B cell (primary cell): ENCODE measurements at regions not wholly inside any gene's neighbourhood (a gene's known extent, or its start where the extent isn't known, plus 50 kb on each side); places are given as distances from the start of the nearest gene placed in this dataset. TPM values are rescaled to one million over a fixed set of nuclear protein-coding genes. Genes with fewer than 3 reads are reported as not detected.

ENCODE experiments used
- ATAC-seq: fragments of 200-7000 bp; cut with Tn5 transposase; one replicate; pipeline ENCODE4 v1.10.0; 2021; ENCODE audit warnings: low read depth, mild to moderate bottlenecking, moderate number of reproducible peaks, moderate library complexity
- CTCF ChIA-PET: fragments of 350-600 bp; sonication (Branson Sonifier 250); formaldehyde crosslinking; loops from one replicate; lab custom pipeline; 2021; ENCODE audit warnings: antibody characterized with exemption, inconsistent platforms; lab: Charles Lee
- POLR2A ChIA-PET: fragments of 350-600 bp; sonication (Branson Sonifier 250); formaldehyde crosslinking; loops from one replicate; lab custom pipeline; 2021; ENCODE audit warnings: antibody characterized with exemption; lab: Charles Lee
- DNase-seq: peaks from one replicate; pipeline ENCODE4 v3.0.0; 2013
- H2AFZ ChIP-seq: 2 replicates; pipeline ENCODE4 v1.6.1; 2012; ENCODE audit warnings: mild to moderate bottlenecking, low read depth, low read length; ENCODE audit not compliant: insufficient read depth, poor library complexity, severe bottlenecking
- H3K27ac ChIP-seq, 2 donors: 1 replicate in 1 of 2; 2 replicates in 1 of 2; pipeline ENCODE4 v1.5.1; 2012 to 2013; ENCODE audit warnings: low read length in 2 of 2, mild to moderate bottlenecking in 2 of 2, moderate library complexity in 1 of 2
- H3K27me3 ChIP-seq, 4 experiments: fragments of 200-600 bp in 1 of 4; sonication (generic) in 1 of 4; replicated peaks in 1 of 4; 1 replicate in 2 of 4; 2 replicates in 2 of 4; pipeline versions ENCODE4 v1.6.1 to v1.7.0; 2013 to 2016; ENCODE audit warnings: low read length in 3 of 4, mild to moderate bottlenecking in 2 of 4, mixed read lengths in 1 of 4, moderate library complexity in 1 of 4; ENCODE audit not compliant: insufficient read depth in 4 of 4, control insufficient read depth in 3 of 4; ENCODE audit errors: control extremely low read depth in 1 of 4
- H3K36me3 ChIP-seq, 2 experiments: replicated peaks in 1 of 2; 1 replicate in 1 of 2; 2 replicates in 1 of 2; pipeline versions ENCODE4 v1.6.1 to v1.7.1; 2013; ENCODE audit warnings: low read length in 1 of 2; ENCODE audit not compliant: insufficient read depth in 2 of 2, control insufficient read depth in 1 of 2; ENCODE audit errors: control extremely low read depth in 1 of 2, extremely low read depth in 1 of 2
- H3K4me1 ChIP-seq, 2 donors: fragments of 200-600 bp in 1 of 2; sonication (generic) in 1 of 2; 1 replicate in 1 of 2; 2 replicates in 1 of 2; pipeline versions ENCODE4 v1.5.1 to v1.6.1; 2013 to 2017; ENCODE audit warnings: low read length in 2 of 2; ENCODE audit not compliant: control insufficient read depth in 2 of 2, insufficient read depth in 2 of 2
- H3K4me2 ChIP-seq: replicated peaks from 2 replicates; pipeline ENCODE3; 2012; ENCODE audit warnings: mild to moderate bottlenecking, low read depth, low read length; ENCODE audit not compliant: poor library complexity, severe bottlenecking
- H3K4me3 ChIP-seq, 5 experiments: fragments of 200-600 bp in 1 of 5; sonication (generic) in 1 of 5; 1 replicate in 3 of 5; 2 replicates in 2 of 5; pipeline versions ENCODE4 v1.5.1 to v1.7.0; 2011 to 2016; ENCODE audit warnings: low read length in 4 of 5, mild to moderate bottlenecking in 4 of 5, low read depth in 2 of 5, control low read depth in 1 of 5, moderate library complexity in 1 of 5; ENCODE audit not compliant: insufficient read depth in 1 of 5; ENCODE audit errors: control extremely low read depth in 1 of 5, extremely low read depth in 1 of 5
- H3K79me2 ChIP-seq: fragments of 200-600 bp; sonication (generic); one replicate; pipeline ENCODE4 v1.6.0; 2016; ENCODE audit warnings: low read length; ENCODE audit not compliant: control insufficient read depth, insufficient read depth
- H3K9ac ChIP-seq: fragments of 200-600 bp; sonication (generic); 2 replicates; pipeline ENCODE4 v1.6.1; 2017; ENCODE audit warnings: mild to moderate bottlenecking, low read length, moderate library complexity
- H3K9me3 ChIP-seq, 3 donors: one replicate each; pipeline versions ENCODE4 v1.6.1 to v1.7.1; 2013; ENCODE audit warnings: low read length in 2 of 3; ENCODE audit not compliant: control insufficient read depth in 2 of 3, insufficient read depth in 1 of 3; ENCODE audit errors: control extremely low read depth in 1 of 3
- H4K20me1 ChIP-seq: 2 replicates; pipeline ENCODE4 v1.6.0; 2012; ENCODE audit warnings: mild to moderate bottlenecking, low read length; ENCODE audit not compliant: insufficient read depth, control insufficient read depth, poor library complexity, severe bottlenecking
- H3K27ac Mint-ChIP-seq: one replicate; pipeline ENCODE4 v1.8.0; 2021; ENCODE audit warnings: mixed read lengths
- H3K27me3 Mint-ChIP-seq: one replicate; pipeline ENCODE4 v1.8.0; 2021; ENCODE audit warnings: mixed read lengths
- H3K4me1 Mint-ChIP-seq: one replicate; pipeline ENCODE4 v1.8.0; 2021; ENCODE audit warnings: mixed read lengths
- H3K4me3 Mint-ChIP-seq: one replicate; pipeline ENCODE4 v1.8.0; 2021; ENCODE audit warnings: mixed read lengths
- H3K9me3 Mint-ChIP-seq: one replicate; pipeline ENCODE4 v1.8.0; 2022; ENCODE audit warnings: mixed read lengths; ENCODE audit not compliant: insufficient read depth
- EZH2 ChIP-seq: IDR thresholded peaks from 2 replicates; pipeline ENCODE4 v1.6.1; 2012; ENCODE audit warnings: borderline replicate concordance, low read depth, mild to moderate bottlenecking, moderate library complexity, low read length; ENCODE audit not compliant: insufficient read depth, poor library complexity, severe bottlenecking
- WGBS: methylation state at CpG from one replicate; pipeline ENCODE4 v1.1.5; 2013; ENCODE audit warnings: missing lambda C conversion rate; ENCODE audit not compliant: insufficient coverage; 5-methylcytosine and 5-hydroxymethylcytosine counted together
- intact Hi-C: fragments of 100-400 bp; cut with micrococcal nuclease; formaldehyde crosslinking; loops from one replicate; pipeline ENCODE4 v1.10.0; 2022
- small RNA-seq: library from RNA; depleted of rRNA; stranded (forward); fragments of <200 nt; gene quantifications from one replicate; pipeline ENCODE3, GENCODE V24; 2012; ENCODE audit warnings: low replicate concordance, low read depth; ENCODE audit not compliant: insufficient read length
- TF ChIP-seq, protein P1 (sequence below): fragments of 200-600 bp; IDR thresholded peaks from one replicate; pipeline ENCODE4 v1.8.0; 2022; ENCODE audit warnings: antibody characterized with exemption, mild to moderate bottlenecking

DNA sequence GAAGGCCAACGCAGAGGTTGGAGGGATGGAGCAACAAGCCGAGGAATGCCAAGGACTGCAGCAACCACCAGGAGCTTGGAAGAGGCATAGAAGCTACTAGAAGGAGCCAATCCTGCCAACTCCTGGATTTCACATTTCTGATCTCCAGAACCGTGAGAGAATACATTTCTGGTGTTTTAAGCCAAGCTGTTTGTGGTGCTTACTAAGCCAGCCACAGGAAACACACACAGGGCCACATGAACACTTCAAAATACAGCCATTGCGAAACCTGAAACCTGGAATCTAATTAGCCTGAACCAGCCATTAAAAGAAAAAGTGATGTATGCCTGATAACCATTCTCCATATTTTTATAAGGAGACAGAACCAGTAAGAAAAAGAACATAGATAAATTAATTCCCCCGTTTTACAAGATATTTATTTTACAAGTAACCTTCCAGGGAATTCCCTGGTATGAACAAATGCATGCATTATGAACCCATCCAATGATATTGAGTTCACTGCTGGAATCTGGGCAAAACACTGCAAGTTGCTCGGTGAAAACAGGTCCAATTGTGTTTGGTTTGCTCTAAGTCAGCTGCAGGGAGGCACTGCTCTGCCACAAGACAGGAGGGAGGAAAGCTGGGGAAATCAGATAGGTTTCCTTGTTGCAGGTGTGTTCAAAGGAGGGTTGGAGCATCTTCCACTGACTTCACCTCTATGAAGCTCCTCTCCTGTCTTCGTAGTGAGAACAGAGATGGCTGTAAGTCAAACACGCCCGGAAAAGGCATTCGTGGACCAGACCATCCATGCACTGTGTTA is 70.2 kb downstream of the ETS2 start:
- DNase-seq, result no peak
- Histone ChIP-seq H3K36me3 (no peaks in the 10 kb centered on the region), H3K9ac (no peak overlapping the region), H2AFZ (no peak overlapping the region), H3K9me3 (peaks cover 2 to 5% (median 5%) of the 10 kb centered on the region in 3 donors), H3K4me1 (no peaks in the 10 kb centered on the region), H3K27me3 (peaks cover 0 to 12% (median 3%) of the 10 kb centered on the region in 4 experiments), H3K4me2 (no peak overlapping the region), H3K4me3 (no peak overlapping the region), H3K79me2 (no peaks in the 10 kb centered on the region), H3K27ac (no peak overlapping the region), H4K20me1 (no peaks in the 10 kb centered on the region)
- Mint-ChIP-seq H3K4me1 (no peaks in the 10 kb centered on the region), H3K4me3 (no peak overlapping the region), H3K27me3 (peaks cover 27% of the 10 kb centered on the region), H3K9me3 (peaks cover 7% of the 10 kb centered on the region), H3K27ac (no peak overlapping the region)
- 91% methylated on average over 6 of the region's 10 CpGs for WGBS
- ChIA-PET CTCF (no interaction called here), POLR2A (no interaction called here)
- no peak for ATAC-seq
- intact Hi-C loops, result no loop called here
- TF ChIP-seq, protein P1, sequence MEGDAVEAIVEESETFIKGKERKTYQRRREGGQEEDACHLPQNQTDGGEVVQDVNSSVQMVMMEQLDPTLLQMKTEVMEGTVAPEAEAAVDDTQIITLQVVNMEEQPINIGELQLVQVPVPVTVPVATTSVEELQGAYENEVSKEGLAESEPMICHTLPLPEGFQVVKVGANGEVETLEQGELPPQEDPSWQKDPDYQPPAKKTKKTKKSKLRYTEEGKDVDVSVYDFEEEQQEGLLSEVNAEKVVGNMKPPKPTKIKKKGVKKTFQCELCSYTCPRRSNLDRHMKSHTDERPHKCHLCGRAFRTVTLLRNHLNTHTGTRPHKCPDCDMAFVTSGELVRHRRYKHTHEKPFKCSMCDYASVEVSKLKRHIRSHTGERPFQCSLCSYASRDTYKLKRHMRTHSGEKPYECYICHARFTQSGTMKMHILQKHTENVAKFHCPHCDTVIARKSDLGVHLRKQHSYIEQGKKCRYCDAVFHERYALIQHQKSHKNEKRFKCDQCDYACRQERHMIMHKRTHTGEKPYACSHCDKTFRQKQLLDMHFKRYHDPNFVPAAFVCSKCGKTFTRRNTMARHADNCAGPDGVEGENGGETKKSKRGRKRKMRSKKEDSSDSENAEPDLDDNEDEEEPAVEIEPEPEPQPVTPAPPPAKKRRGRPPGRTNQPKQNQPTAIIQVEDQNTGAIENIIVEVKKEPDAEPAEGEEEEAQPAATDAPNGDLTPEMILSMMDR, result no peak
- TF ChIP-seq EZH2, result no peak

Small RNA genes lying in the stretch of these regions (small RNA-seq; reads per million reads assigned to genes)
- gene RF00091, result not detected
